ENCODE measurements at regions not wholly inside any gene's neighbourhood (a gene's known extent, or its start where the extent isn't known, plus 50 kb on each side); places are given as distances from the start of the nearest gene placed in this dataset.

- TF ChIP-seq CTCF (IDR thresholded peaks at IDR 0.05; ENCODE audit: low read depth, low read length) (no peak), EZH2phosphoT487 (IDR thresholded peaks at IDR 0.05; ENCODE audit: low read depth) (no peak)
Measured at GRCh38 chr5:109275919-109276318, 133.9 kb downstream of the PJA2 start.

Data from OCI-LY3 (cell line).